PC-9 (cell line): ENCODE measurements at regions not wholly inside any gene's neighbourhood (a gene's known extent, or its start where the extent isn't known, plus 50 kb on each side); places are given as distances from the start of the nearest gene placed in this dataset.

Experiments used
- EZH2 ChIP-seq: fragments of 200-600 bp; sonication (generic); IDR thresholded peaks from 2 replicates; pipeline ENCODE4 v1.8.0; 2017; ENCODE audit warnings: antibody characterized with exemption, low read depth
- TF ChIP-seq, protein P1 (sequence below): fragments of 200-600 bp; sonication (generic); conservative IDR thresholded peaks from 2 replicates; pipeline ENCODE4 v1.6.1; 2017; ENCODE audit warnings: mixed run types, antibody characterized with exemption, mild to moderate bottlenecking, moderate library complexity

GRCh38 chr15:46293550-46293949, 658.7 kb downstream of the SQOR start:
- TF ChIP-seq, protein P1, sequence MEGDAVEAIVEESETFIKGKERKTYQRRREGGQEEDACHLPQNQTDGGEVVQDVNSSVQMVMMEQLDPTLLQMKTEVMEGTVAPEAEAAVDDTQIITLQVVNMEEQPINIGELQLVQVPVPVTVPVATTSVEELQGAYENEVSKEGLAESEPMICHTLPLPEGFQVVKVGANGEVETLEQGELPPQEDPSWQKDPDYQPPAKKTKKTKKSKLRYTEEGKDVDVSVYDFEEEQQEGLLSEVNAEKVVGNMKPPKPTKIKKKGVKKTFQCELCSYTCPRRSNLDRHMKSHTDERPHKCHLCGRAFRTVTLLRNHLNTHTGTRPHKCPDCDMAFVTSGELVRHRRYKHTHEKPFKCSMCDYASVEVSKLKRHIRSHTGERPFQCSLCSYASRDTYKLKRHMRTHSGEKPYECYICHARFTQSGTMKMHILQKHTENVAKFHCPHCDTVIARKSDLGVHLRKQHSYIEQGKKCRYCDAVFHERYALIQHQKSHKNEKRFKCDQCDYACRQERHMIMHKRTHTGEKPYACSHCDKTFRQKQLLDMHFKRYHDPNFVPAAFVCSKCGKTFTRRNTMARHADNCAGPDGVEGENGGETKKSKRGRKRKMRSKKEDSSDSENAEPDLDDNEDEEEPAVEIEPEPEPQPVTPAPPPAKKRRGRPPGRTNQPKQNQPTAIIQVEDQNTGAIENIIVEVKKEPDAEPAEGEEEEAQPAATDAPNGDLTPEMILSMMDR, result no peak
- no peak for TF ChIP-seq EZH2
